BE2C (cell line): ENCODE measurements at regions not wholly inside any gene's neighbourhood (a gene's known extent, or its start where the extent isn't known, plus 50 kb on each side); places are given as distances from the start of the nearest gene placed in this dataset.

Source experiments
- DNase-seq: peaks from one replicate; pipeline ENCODE4 v3.0.0-alpha.2; 2020
- H3K27me3 ChIP-seq: fragments of 250-450 bp; sonication (Bioruptor Pico); 2 replicates; pipeline ENCODE4 v1.5.1; 2020; ENCODE audit warnings: mild to moderate bottlenecking
- H3K36me3 ChIP-seq: fragments of 250-450 bp; sonication (Bioruptor Pico); 2 replicates; pipeline ENCODE4 v1.5.1; 2020; ENCODE audit warnings: mild to moderate bottlenecking
- H3K4me1 ChIP-seq: fragments of 250-450 bp; sonication (Bioruptor Pico); 2 replicates; pipeline ENCODE4 v1.5.1; 2020
- H3K4me3 ChIP-seq: 2 replicates; pipeline ENCODE4 v1.5.1; 2011; ENCODE audit warnings: low read depth, low read length
- H3K9me3 ChIP-seq: fragments of 250-450 bp; sonication (Bioruptor Pico); 2 replicates; pipeline ENCODE4 v1.5.1; 2020
- CTCF ChIP-seq: IDR thresholded peaks from 2 replicates; pipeline ENCODE4 v1.5.1; 2012; ENCODE audit warnings: mild to moderate bottlenecking, low read depth, low read length

- Histone ChIP-seq H3K4me1 (no peaks in the 10 kb centered on the region), H3K27me3 (no peaks in the 10 kb centered on the region), H3K4me3 (no peak overlapping the region), H3K9me3 (no peaks in the 10 kb centered on the region), H3K36me3 (no peaks in the 10 kb centered on the region)
- DNase-seq, result no peak
- TF ChIP-seq CTCF, result no peak
Measured at GRCh38 chr12:28824849-28825248, 324.2 kb upstream of the FAR2 start.

- no peak overlapping the region for H3K4me3 ChIP-seq
- no peak for TF ChIP-seq CTCF
- no peaks in the 10 kb centered on the region for H3K27me3 ChIP-seq
- H3K4me1 ChIP-seq, result no peaks in the 10 kb centered on the region
- DNase-seq, result no peak
- no peaks in the 10 kb centered on the region for H3K9me3 ChIP-seq
- no peaks in the 10 kb centered on the region for H3K36me3 ChIP-seq
Measured at GRCh38 chr12:28826766-28827165, 322.3 kb upstream of the FAR2 start.

GRCh38 chr12:28827861-28828260, 321.2 kb upstream of the FAR2 start:
- H3K4me1 ChIP-seq, result no peaks in the 10 kb centered on the region
- TF ChIP-seq CTCF, result no peak
- no peak overlapping the region for H3K4me3 ChIP-seq
- no peaks in the 10 kb centered on the region for H3K27me3 ChIP-seq
- H3K9me3 ChIP-seq, result no peaks in the 10 kb centered on the region
- H3K36me3 ChIP-seq, result no peaks in the 10 kb centered on the region
- no peak for DNase-seq

- H3K27me3 ChIP-seq, result no peaks in the 10 kb centered on the region
- H3K4me1 ChIP-seq, result no peaks in the 10 kb centered on the region
- H3K9me3 ChIP-seq, result no peaks in the 10 kb centered on the region
- H3K4me3 ChIP-seq, result no peak overlapping the region
- H3K36me3 ChIP-seq, result no peaks in the 10 kb centered on the region
- DNase-seq, result no peak
- no peak for TF ChIP-seq CTCF
Measured at GRCh38 chr12:28828318-28828717, 320.8 kb upstream of the FAR2 start.

DNA sequence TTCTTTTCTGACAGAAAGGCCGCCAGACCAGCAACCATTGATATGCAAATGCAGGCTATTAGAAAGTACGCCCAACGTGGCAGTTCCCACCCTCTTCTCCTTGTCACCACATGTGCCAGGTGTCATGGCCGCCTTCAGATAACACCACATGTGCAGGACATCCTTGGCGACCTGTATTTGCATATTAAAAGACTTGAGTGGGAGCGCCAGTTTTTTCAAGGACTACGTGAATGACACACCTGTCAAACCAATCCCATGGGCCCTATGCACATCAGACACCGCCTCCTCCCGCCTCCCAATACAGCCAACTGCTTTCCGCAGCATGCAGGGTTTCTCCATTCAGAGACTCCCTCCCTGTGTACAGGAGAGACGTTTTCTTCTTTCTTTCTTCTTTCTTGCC, 318.6 kb upstream of the FAR2 start:
- TF ChIP-seq CTCF, result no peak
- Histone ChIP-seq H3K27me3 (no peaks in the 10 kb centered on the region), H3K36me3 (no peaks in the 10 kb centered on the region), H3K9me3 (no peaks in the 10 kb centered on the region), H3K4me3 (no peak overlapping the region), H3K4me1 (no peaks in the 10 kb centered on the region)
- DNase-seq, result no peak

DNA sequence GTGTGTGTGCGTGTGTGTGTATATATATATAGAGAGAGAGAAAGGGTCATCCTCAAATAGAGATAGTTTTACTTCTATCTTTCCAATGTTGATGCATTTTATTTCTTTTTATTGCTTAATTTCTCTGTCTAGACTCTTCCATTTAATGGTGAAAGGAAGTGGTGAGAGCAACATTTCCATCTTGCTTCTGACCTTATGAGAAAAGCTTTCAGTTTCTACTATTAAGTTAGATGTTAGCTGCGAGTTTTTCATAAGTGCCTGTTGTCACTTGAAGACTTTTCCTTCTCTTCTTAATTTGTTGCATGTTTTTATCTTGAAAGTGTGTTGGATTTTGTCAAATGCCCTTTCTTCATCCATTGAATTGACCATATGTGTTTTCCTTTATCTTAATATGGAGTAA, 304.4 kb upstream of the FAR2 start:
- no peak for DNase-seq
- H3K9me3 ChIP-seq, result no peaks in the 10 kb centered on the region
- no peaks in the 10 kb centered on the region for H3K36me3 ChIP-seq
- no peak for TF ChIP-seq CTCF
- no peak overlapping the region for H3K4me3 ChIP-seq
- no peaks in the 10 kb centered on the region for H3K4me1 ChIP-seq
- H3K27me3 ChIP-seq, result no peaks in the 10 kb centered on the region
